ENCODE measurements at regions not wholly inside any gene's neighbourhood (a gene's known extent, or its start where the extent isn't known, plus 50 kb on each side); places are given as distances from the start of the nearest gene placed in this dataset.

GRCh38 chrX:34437586-34437985 lies 219.5 kb downstream of the TMEM47 start:
- no peaks in the 10 kb centered on the region for H3K27me3 ChIP-seq (replicated peaks in 1 of 7)
- 44 to 77% (median 59%) methylated on average over 4 to 6 of the region's 6 CpGs for WGBS, 5 donors
- H3K27ac ChIP-seq: no peak overlapping the region
- intact Hi-C loops (cut with DNase I; ENCODE audit: low total_unique reads): no loop called here
- H3K9me3 ChIP-seq: peaks cover 0 to 9% (median 0%) of the 10 kb centered on the region in 8 donors
- H3K36me3 ChIP-seq: no peaks in the 10 kb centered on the region
- H3K4me1 ChIP-seq: no peaks in the 10 kb centered on the region
- TF ChIP-seq POLR2A (IDR thresholded peaks at IDR 0.05): no peak
- no peak for TF ChIP-seq POLR2AphosphoS5 (IDR thresholded peaks at IDR 0.05)
- TF ChIP-seq CTCF (IDR thresholded peaks at IDR 0.05 in 8 of 11, conservative IDR thresholded peaks at IDR 0.05 in 3 of 11): no peak
- no peak for DNase-seq
- H3K4me3 ChIP-seq: no peak overlapping the region

GRCh38 chrX:34426334-34426733 lies 230.8 kb downstream of the TMEM47 start:
- DNase-seq: no peak
- TF ChIP-seq POLR2A (IDR thresholded peaks at IDR 0.05): no peak
- TF ChIP-seq POLR2AphosphoS5 (IDR thresholded peaks at IDR 0.05): no peak
- TF ChIP-seq CTCF (IDR thresholded peaks at IDR 0.05 in 8 of 11, conservative IDR thresholded peaks at IDR 0.05 in 3 of 11): no peak
- Histone ChIP-seq H3K4me3 (no peak overlapping the region), H3K36me3 (no peaks in the 10 kb centered on the region), H3K27me3 (replicated peaks in 1 of 7) (no peaks in the 10 kb centered on the region), H3K27ac (no peak overlapping the region), H3K4me1 (no peaks in the 10 kb centered on the region), H3K9me3 (peaks cover 0 to 8% (median 0%) of the 10 kb centered on the region in 8 donors)
- intact Hi-C loops (cut with DNase I; ENCODE audit: low total_unique reads): no loop called here

GRCh38 chrX:34406580-34406979 lies 250.5 kb downstream of the TMEM47 start:
- no peaks in the 10 kb centered on the region for H3K9me3 ChIP-seq
- TF ChIP-seq POLR2A (IDR thresholded peaks at IDR 0.05) (no peak), CTCF (IDR thresholded peaks at IDR 0.05 in 8 of 11, conservative IDR thresholded peaks at IDR 0.05 in 3 of 11) (no peak), POLR2AphosphoS5 (IDR thresholded peaks at IDR 0.05) (no peak)
- 78 to 91% (median 85%) methylated on average over 1 of the region's 1 CpG for WGBS, 5 donors
- no peak for DNase-seq
- no peaks in the 10 kb centered on the region for H3K4me1 ChIP-seq
- intact Hi-C loops (cut with DNase I; ENCODE audit: low total_unique reads): no loop called here
- no peaks in the 10 kb centered on the region for H3K36me3 ChIP-seq
- H3K4me3 ChIP-seq: no peak overlapping the region
- no peaks in the 10 kb centered on the region for H3K27me3 ChIP-seq (replicated peaks in 1 of 7)
- H3K27ac ChIP-seq: no peak overlapping the region

- no peak for TF ChIP-seq POLR2A (IDR thresholded peaks at IDR 0.05)
- TF ChIP-seq POLR2AphosphoS5 (IDR thresholded peaks at IDR 0.05): no peak
- TF ChIP-seq CTCF (IDR thresholded peaks at IDR 0.05 in 8 of 11, conservative IDR thresholded peaks at IDR 0.05 in 3 of 11): no peak
- Histone ChIP-seq H3K9me3 (no peaks in the 10 kb centered on the region), H3K27ac (no peak overlapping the region), H3K4me1 (no peaks in the 10 kb centered on the region), H3K36me3 (no peaks in the 10 kb centered on the region), H3K4me3 (no peak overlapping the region), H3K27me3 (replicated peaks in 1 of 7) (no peaks in the 10 kb centered on the region)
- 58 to 100% (median 67%) methylated on average over 1 to 7 of the region's 7 CpGs for WGBS, 5 donors
- no peak for DNase-seq
- intact Hi-C loops (cut with DNase I; ENCODE audit: low total_unique reads): no loop called here
Observed at GRCh38 chrX:34404386-34405070, 252.6 kb downstream of the TMEM47 start.

All from spleen (tissue), 11 donors.